Esophagus muscularis mucosa (tissue), 4 donors: ENCODE measurements at regions not wholly inside any gene's neighbourhood (a gene's known extent, or its start where the extent isn't known, plus 50 kb on each side); places are given as distances from the start of the nearest gene placed in this dataset.
A peak's percentile ranks its signal among the peaks of the same experiment; 100 is the strongest.

Experiments used
- DNase-seq: peaks from one replicate; pipeline ENCODE4 v3.0.0-alpha.2; 2017; ENCODE audit errors: extremely low spot score
- H3K27ac ChIP-seq, 4 donors: fragments of 200-600 bp; sonication (generic); replicated peaks in 1 of 4; 1 replicate in 3 of 4; 2 replicates in 1 of 4; pipeline ENCODE4 v1.5.1; 2016 to 2019; ENCODE audit warnings: mild to moderate bottlenecking in 1 of 4
- H3K27me3 ChIP-seq, 4 donors: fragments of 200-600 bp; sonication (generic); one replicate each; pipeline versions ENCODE4 v1.5.1 to v1.6.0; 2016 to 2019
- H3K36me3 ChIP-seq, 4 donors: fragments of 200-600 bp; sonication (generic); one replicate each; pipeline ENCODE4 v1.5.1; 2016 to 2019
- H3K4me1 ChIP-seq, 4 donors: fragments of 200-600 bp; sonication (generic); one replicate each; pipeline ENCODE4 v1.5.1; 2016 to 2019
- H3K4me3 ChIP-seq, 4 donors: fragments of 200-600 bp; sonication (generic); 1 replicate in 2 of 4; 2 replicates in 2 of 4; pipeline ENCODE4 v1.5.1; 2016 to 2019; ENCODE audit warnings: mild to moderate bottlenecking in 4 of 4, moderate library complexity in 1 of 4
- H3K9me3 ChIP-seq, 4 donors: fragments of 200-600 bp; sonication (generic); 1 replicate in 3 of 4; 2 replicates in 1 of 4; pipeline ENCODE4 v1.5.1; 2016 to 2019
- CTCF ChIP-seq, 3 experiments: fragments of 200-600 bp in 2 of 3; fragments of 450-650 bp in 1 of 3; sonication (generic) in 2 of 3; IDR thresholded peaks; one replicate each; pipeline ENCODE4 v1.5.1; 2017 to 2019; ENCODE audit warnings: antibody characterized with exemption in 3 of 3, mild to moderate bottlenecking in 2 of 3, moderate library complexity in 1 of 3
- EP300 ChIP-seq: sonication (generic); formaldehyde crosslinking; IDR thresholded peaks from one replicate; pipeline ENCODE4 v1.6.1; 2017; ENCODE audit warnings: antibody characterized with exemption
- POLR2A ChIP-seq: fragments of 450-650 bp; IDR thresholded peaks from one replicate; pipeline ENCODE4 v1.6.1; 2017; ENCODE audit warnings: antibody characterized with exemption, moderate library complexity, mild to moderate bottlenecking, low read depth
- POLR2AphosphoS5 ChIP-seq, 2 donors: sonication (generic); formaldehyde crosslinking; IDR thresholded peaks; one replicate each; pipeline ENCODE4 v1.6.1; 2017; ENCODE audit warnings: antibody characterized with exemption in 2 of 2
- WGBS: methylation state at CpG from one replicate; pipeline ENCODE4 v1.1.5; 2018; 5-methylcytosine and 5-hydroxymethylcytosine counted together
- intact Hi-C: fragments of 100-400 bp; cut with DNase I; formaldehyde crosslinking; loops from one replicate; pipeline ENCODE4 v1.15.1; 2023

DNA sequence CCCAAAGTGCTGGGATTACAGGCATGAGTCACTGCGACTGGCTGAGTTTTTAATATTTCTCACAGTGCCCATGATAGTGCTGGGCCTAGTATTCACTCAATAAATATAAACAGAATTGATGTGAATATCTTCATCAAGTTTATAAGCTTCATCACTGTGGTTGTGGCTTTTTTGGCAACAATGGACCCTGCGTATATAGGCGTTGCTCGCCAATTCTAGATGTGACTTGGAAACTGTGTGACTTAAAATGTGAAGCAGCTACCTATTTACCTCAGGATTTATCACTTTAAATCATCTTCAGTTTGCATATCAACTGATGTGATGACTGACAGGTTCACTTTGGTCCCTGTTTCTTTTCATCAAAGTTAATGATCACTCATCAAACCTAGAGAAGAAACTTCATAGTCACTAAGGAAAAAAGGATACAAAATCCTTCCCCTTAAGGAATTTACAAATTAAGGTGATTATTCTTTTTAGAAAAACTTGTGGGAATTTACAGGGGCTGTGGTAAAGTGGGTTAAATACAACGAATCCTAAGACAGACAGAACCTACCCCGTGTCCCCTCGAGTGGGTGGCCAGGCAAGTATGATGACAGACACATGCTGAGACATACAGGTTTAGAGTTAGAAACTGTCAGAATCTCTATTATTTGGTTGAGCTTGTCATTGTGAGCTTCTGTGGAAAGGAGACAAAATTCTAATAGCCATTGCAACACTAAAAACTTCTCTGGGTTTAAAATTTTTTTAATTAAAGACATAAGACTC, 101.3 kb downstream of the AKAP11 start:
- Histone ChIP-seq H3K36me3 (no peaks in the 10 kb centered on the region), H3K9me3 (no peaks in the 10 kb centered on the region), H3K27ac (no peak overlapping the region), H3K4me1 (no peaks in the 10 kb centered on the region), H3K4me3 (no peak overlapping the region), H3K27me3 (no peaks in the 10 kb centered on the region)
- no peak for DNase-seq
- TF ChIP-seq POLR2A (no peak), EP300 (no peak)
- intact Hi-C loops, result no loop called here
- WGBS, result 82% methylated on average over 7 of the region's 7 CpGs

DNA sequence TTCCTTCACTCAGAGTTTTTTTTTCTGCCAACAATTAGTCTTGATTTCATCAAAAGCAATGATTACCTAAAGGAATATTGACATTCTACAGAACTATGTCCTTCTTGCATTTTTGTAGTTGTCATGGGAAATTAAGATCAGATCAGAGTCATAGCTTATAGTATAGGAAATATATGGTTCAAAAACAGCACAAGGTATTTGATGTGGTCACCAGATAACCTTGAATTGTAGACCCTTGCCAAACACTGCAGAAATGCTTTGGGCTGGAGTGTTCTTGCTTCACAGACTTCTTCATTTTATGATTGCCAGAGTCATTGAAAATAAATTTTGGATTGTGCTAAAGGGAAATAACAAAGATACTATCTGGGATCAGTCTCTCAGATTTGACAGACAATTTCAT, 103.7 kb downstream of the AKAP11 start:
- Histone ChIP-seq H3K9me3 (no peaks in the 10 kb centered on the region), H3K4me1 (no peaks in the 10 kb centered on the region), H3K4me3 (no peak overlapping the region), H3K27me3 (no peaks in the 10 kb centered on the region), H3K36me3 (no peaks in the 10 kb centered on the region), H3K27ac (no peak overlapping the region)
- intact Hi-C loops, result no loop called here
- no peak for DNase-seq
- TF ChIP-seq EP300, result no peak
- no peak for TF ChIP-seq CTCF (IDR thresholded peaks at IDR 0.05)
- no peak for TF ChIP-seq POLR2A
- no peak for TF ChIP-seq POLR2AphosphoS5 (IDR thresholded peaks at IDR 0.05)

DNA sequence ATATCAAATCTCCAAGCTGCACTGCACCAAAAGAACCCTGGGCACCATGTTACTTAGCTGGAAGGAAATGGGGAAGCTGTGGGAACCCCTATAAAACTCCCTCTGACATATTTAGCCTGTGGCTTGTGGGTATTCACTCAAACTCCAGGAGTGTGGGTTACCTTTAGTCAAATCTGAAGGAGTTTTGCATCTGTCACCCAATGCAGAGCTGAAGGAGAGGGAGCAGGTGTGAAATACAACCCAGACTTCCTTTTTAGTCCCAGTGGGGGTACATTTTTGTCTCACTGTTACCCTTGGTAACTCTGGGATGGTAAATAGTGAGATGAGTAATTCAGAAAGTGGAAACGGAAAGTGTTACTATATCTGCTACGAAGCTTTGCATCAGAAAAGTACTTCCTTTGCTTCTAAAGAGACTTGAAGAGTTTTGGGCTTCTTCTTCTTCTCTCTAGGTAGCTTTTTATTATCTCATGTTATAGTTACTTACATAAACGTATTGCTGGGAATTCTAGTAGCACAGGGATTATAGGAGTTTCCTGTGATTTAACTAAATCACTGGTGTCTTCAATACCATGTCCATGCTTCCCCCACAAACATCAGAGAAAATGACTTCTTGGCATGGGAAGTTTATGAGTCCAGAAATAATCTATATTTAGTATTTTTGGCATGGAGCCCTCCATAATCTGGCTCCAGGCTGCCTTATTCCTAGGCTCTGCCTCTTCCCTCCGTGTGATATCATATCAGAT, 105.9 kb downstream of the AKAP11 start:
- TF ChIP-seq EP300, result no peak
- no peak for TF ChIP-seq POLR2A
- no peak for TF ChIP-seq CTCF (IDR thresholded peaks at IDR 0.05)
- no peak for TF ChIP-seq POLR2AphosphoS5 (IDR thresholded peaks at IDR 0.05)

GRCh38 chr13:42378383-42378780, 106.4 kb downstream of the AKAP11 start:
- intact Hi-C loops, result no loop called here
- no peak overlapping the region for H3K4me3 ChIP-seq
- H3K36me3 ChIP-seq, result no peaks in the 10 kb centered on the region
- no peak overlapping the region for H3K27ac ChIP-seq
- WGBS, result 77% methylated on average over 3 of the region's 3 CpGs
- no peaks in the 10 kb centered on the region for H3K27me3 ChIP-seq
- no peaks in the 10 kb centered on the region for H3K4me1 ChIP-seq
- no peak for TF ChIP-seq EP300
- no peak for TF ChIP-seq POLR2AphosphoS5 (IDR thresholded peaks at IDR 0.05)
- TF ChIP-seq CTCF (IDR thresholded peaks at IDR 0.05), result no peak
- no peak for TF ChIP-seq POLR2A
- no peaks in the 10 kb centered on the region for H3K9me3 ChIP-seq
- no peak for DNase-seq

More for the DNA sequence above, 105.9 kb downstream of the AKAP11 start:
- Histone ChIP-seq H3K36me3 (no peaks in the 10 kb centered on the region), H3K4me1 (no peaks in the 10 kb centered on the region), H3K4me3 (no peak overlapping the region), H3K9me3 (no peaks in the 10 kb centered on the region), H3K27ac (no peak overlapping the region), H3K27me3 (no peaks in the 10 kb centered on the region)
- intact Hi-C loops, result no loop called here
- DNase-seq, result no peak
- 32% methylated on average over 3 of the region's 4 CpGs for WGBS

DNA sequence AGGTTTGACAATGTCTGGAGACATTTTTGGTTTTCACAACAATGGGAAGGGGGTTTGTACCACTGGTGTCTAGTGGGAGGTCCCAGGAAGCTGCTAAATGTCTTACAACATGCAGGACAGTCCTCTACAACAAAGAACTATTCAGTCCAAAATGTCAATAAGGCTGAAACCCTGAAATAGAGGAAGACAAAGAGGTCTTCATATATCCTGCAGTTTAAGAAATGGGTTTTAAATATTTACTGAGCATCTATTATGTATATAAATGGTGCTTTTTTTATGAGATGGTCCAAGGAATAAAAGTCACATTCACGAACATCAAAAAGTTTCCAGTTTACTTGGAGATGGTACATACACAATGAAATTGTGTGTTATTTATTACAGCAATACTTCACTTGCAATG, 107.3 kb downstream of the AKAP11 start:
- Histone ChIP-seq H3K9me3 (no peaks in the 10 kb centered on the region), H3K4me3 (no peak overlapping the region), H3K4me1 (no peaks in the 10 kb centered on the region), H3K36me3 (no peaks in the 10 kb centered on the region), H3K27me3 (no peaks in the 10 kb centered on the region), H3K27ac (no peak overlapping the region)
- intact Hi-C loops, result no loop called here
- peak; percentile 19 for DNase-seq
- no peak for TF ChIP-seq POLR2AphosphoS5 (IDR thresholded peaks at IDR 0.05)
- TF ChIP-seq POLR2A, result no peak
- TF ChIP-seq EP300, result no peak
- TF ChIP-seq CTCF (IDR thresholded peaks at IDR 0.05), result no peak
- WGBS, result 95% methylated on average over 1 of the region's 1 CpG
